ENCODE measurements at regions not wholly inside any gene's neighbourhood (a gene's known extent, or its start where the extent isn't known, plus 50 kb on each side); places are given as distances from the start of the nearest gene placed in this dataset.

DNA sequence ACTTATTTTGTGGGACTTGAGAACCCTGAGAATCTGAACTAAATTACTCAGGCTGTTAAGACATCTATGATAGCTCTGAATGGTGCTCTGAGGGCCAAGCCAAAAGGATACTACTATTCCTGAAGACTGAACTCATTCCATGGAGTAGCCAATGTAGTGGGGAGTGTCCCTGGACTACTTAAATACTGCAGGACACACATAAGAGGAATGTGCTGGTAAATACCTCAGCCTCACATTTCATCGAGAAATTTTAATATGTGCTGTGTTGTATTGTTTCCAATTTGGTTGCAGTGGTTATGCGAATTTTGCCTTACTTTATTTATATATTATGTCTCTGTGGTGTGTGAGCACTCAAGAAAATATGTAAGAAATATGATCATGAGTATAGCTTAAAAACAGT, 264.4 kb upstream of the FIGN start:
- Histone ChIP-seq H2AFZ (ENCODE audit: low read depth, low read length) (no peak overlapping the region), H3K27ac (ENCODE audit: low read length) (no peak overlapping the region), H3K4me2 (ENCODE audit: low read length) (no peak overlapping the region), H3K27me3 (ENCODE audit: low read depth, low read length) (0 out of 2 replicates have a peak, but pooled peaks cover 3% of the 10 kb centered on the region), H3K4me1 (ENCODE audit: low read length) (no peaks in the 10 kb centered on the region), H3K9me3 (ENCODE audit: insufficient read depth, low read length) (no peaks in the 10 kb centered on the region), H3K4me3 (ENCODE audit: low read length) (no peak overlapping the region), H3K79me2 (ENCODE audit: low read length) (no peaks in the 10 kb centered on the region), H4K20me1 (ENCODE audit: insufficient read depth, low read length) (no peaks in the 10 kb centered on the region), H3K9ac (ENCODE audit: low read length) (no peak overlapping the region), H3K36me3 (replicated peaks; ENCODE audit: low read depth, low read length) (no peaks in the 10 kb centered on the region)
- TF ChIP-seq, protein P1, sequence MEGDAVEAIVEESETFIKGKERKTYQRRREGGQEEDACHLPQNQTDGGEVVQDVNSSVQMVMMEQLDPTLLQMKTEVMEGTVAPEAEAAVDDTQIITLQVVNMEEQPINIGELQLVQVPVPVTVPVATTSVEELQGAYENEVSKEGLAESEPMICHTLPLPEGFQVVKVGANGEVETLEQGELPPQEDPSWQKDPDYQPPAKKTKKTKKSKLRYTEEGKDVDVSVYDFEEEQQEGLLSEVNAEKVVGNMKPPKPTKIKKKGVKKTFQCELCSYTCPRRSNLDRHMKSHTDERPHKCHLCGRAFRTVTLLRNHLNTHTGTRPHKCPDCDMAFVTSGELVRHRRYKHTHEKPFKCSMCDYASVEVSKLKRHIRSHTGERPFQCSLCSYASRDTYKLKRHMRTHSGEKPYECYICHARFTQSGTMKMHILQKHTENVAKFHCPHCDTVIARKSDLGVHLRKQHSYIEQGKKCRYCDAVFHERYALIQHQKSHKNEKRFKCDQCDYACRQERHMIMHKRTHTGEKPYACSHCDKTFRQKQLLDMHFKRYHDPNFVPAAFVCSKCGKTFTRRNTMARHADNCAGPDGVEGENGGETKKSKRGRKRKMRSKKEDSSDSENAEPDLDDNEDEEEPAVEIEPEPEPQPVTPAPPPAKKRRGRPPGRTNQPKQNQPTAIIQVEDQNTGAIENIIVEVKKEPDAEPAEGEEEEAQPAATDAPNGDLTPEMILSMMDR (IDR thresholded peaks at IDR 0.05; ENCODE audit: low read depth, low read length), result no peak
- TF ChIP-seq EZH2phosphoT487 (IDR thresholded peaks at IDR 0.05; ENCODE audit: low read depth), result no peak

DNA sequence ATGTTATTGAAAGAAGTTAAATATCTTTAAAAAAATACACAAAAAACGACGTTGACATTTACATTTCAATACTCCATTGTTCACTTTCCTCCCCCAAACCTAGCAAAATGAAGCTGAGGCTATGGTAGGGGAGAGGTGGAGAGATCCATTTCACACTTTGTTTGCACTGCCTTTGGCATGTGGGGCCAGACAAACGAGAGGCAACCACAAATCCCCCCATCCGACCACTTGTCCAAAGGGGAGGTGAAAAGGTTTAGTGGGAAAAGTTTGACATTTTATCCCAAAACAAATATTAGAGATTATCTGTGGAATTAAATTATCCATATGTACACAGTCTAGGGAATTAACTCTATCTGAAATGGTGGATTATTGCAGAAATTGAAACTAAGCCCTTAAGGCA, 261.7 kb upstream of the FIGN start:
- no peak for TF ChIP-seq EZH2phosphoT487 (IDR thresholded peaks at IDR 0.05; ENCODE audit: low read depth)
- TF ChIP-seq, protein P1 (IDR thresholded peaks at IDR 0.05; ENCODE audit: low read depth, low read length), result no peak

DNA sequence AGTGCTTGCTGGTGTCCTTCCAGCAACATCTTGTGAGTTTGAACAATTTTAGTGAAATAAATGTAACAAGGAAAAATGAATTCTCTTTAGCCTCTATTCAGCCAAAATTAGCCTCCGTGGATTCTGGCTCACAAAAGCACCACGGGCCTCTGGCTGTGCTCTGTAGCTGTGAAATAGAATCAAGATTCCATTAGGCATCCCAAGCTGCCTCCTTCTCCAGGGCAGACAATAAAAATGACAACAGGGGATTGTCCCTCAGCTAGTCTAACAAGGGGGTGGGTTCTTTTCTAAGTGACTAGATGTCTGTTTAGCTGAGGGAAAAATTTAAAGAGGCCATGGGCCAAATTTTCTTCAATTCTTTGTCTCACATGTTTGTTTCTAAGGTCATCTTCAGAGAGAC, 254.7 kb upstream of the FIGN start:
- H2AFZ ChIP-seq (ENCODE audit: low read depth, low read length), result no peak overlapping the region
- no peaks in the 10 kb centered on the region for H3K9me3 ChIP-seq (ENCODE audit: insufficient read depth, low read length)
- no peak overlapping the region for H3K4me3 ChIP-seq (ENCODE audit: low read length)
- no peaks in the 10 kb centered on the region for H3K36me3 ChIP-seq (replicated peaks; ENCODE audit: low read depth, low read length)
- H3K4me1 ChIP-seq (ENCODE audit: low read length), result no peaks in the 10 kb centered on the region
- TF ChIP-seq, protein P1 (IDR thresholded peaks at IDR 0.05; ENCODE audit: low read depth, low read length), result no peak
- no peak for TF ChIP-seq EZH2phosphoT487 (IDR thresholded peaks at IDR 0.05; ENCODE audit: low read depth)
- H3K9ac ChIP-seq (ENCODE audit: low read length), result no peak overlapping the region
- H3K79me2 ChIP-seq (ENCODE audit: low read length), result no peaks in the 10 kb centered on the region
- H3K27ac ChIP-seq (ENCODE audit: low read length), result no peak overlapping the region
- no peak overlapping the region for H3K4me2 ChIP-seq (ENCODE audit: low read length)
- no peaks in the 10 kb centered on the region for H4K20me1 ChIP-seq (ENCODE audit: insufficient read depth, low read length)
- no peaks in the 10 kb centered on the region for H3K27me3 ChIP-seq (ENCODE audit: low read depth, low read length)

More for the DNA sequence above, 261.7 kb upstream of the FIGN start:
- H3K27ac ChIP-seq (ENCODE audit: low read length), result no peak overlapping the region
- H2AFZ ChIP-seq (ENCODE audit: low read depth, low read length), result no peak overlapping the region
- no peaks in the 10 kb centered on the region for H3K27me3 ChIP-seq (ENCODE audit: low read depth, low read length)
- no peak overlapping the region for H3K4me3 ChIP-seq (ENCODE audit: low read length)
- no peaks in the 10 kb centered on the region for H3K4me1 ChIP-seq (ENCODE audit: low read length)
- H3K9ac ChIP-seq (ENCODE audit: low read length), result no peak overlapping the region
- H3K79me2 ChIP-seq (ENCODE audit: low read length), result no peaks in the 10 kb centered on the region
- H4K20me1 ChIP-seq (ENCODE audit: insufficient read depth, low read length), result no peaks in the 10 kb centered on the region
- H3K4me2 ChIP-seq (ENCODE audit: low read length), result no peak overlapping the region
- H3K9me3 ChIP-seq (ENCODE audit: insufficient read depth, low read length), result no peaks in the 10 kb centered on the region
- H3K36me3 ChIP-seq (replicated peaks; ENCODE audit: low read depth, low read length), result no peaks in the 10 kb centered on the region

DNA sequence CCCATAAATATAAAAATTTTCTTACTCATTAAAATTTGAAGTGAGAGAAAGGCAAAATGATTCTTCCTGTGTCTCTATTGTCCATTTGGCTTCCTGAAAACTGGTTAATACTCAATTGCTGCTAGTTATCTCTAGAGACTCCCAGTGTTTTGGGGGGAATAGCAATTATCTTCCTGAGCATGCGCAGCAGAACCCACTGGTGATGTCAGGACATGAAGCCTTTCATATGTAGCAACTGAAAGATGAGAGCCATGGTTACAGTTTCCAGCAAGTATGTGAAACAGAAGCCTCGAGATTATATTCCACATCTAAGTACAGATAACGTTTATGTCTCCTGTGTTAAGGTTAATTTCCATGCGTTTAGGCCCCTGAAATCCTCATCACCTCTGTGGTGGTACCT, 254.3 kb upstream of the FIGN start:
- no peak for TF ChIP-seq EZH2phosphoT487 (IDR thresholded peaks at IDR 0.05; ENCODE audit: low read depth)
- TF ChIP-seq, protein P1 (IDR thresholded peaks at IDR 0.05; ENCODE audit: low read depth, low read length), result no peak
- Histone ChIP-seq H3K4me1 (ENCODE audit: low read length) (no peaks in the 10 kb centered on the region), H3K4me3 (ENCODE audit: low read length) (no peak overlapping the region), H3K9ac (ENCODE audit: low read length) (no peak overlapping the region), H3K27ac (ENCODE audit: low read length) (no peak overlapping the region), H3K9me3 (ENCODE audit: insufficient read depth, low read length) (no peaks in the 10 kb centered on the region), H3K27me3 (ENCODE audit: low read depth, low read length) (no peaks in the 10 kb centered on the region), H4K20me1 (ENCODE audit: insufficient read depth, low read length) (no peaks in the 10 kb centered on the region), H3K79me2 (ENCODE audit: low read length) (no peaks in the 10 kb centered on the region), H3K4me2 (ENCODE audit: low read length) (no peak overlapping the region), H3K36me3 (replicated peaks; ENCODE audit: low read depth, low read length) (no peaks in the 10 kb centered on the region), H2AFZ (ENCODE audit: low read depth, low read length) (no peak overlapping the region)
